ENCODE measurements at regions not wholly inside any gene's neighbourhood (a gene's known extent, or its start where the extent isn't known, plus 50 kb on each side); places are given as distances from the start of the nearest gene placed in this dataset.

- H3K36me3 ChIP-seq (replicated peaks in 1 of 2; ENCODE audit: control insufficient read depth in 1 of 2, insufficient read depth in 2 of 2, low read length in 2 of 2): no peaks in the 10 kb centered on the region
- H3K27ac ChIP-seq (ENCODE audit: extremely low read length, insufficient read depth, low read length): no peak overlapping the region
- no TSS peak for BruUV-seq (replicated peaks)
- no peaks in the 10 kb centered on the region for H3K27me3 ChIP-seq (ENCODE audit: control insufficient read depth in 1 of 2, insufficient read depth in 2 of 2, low read length in 2 of 2)
- TF ChIP-seq RFXANK (CRISPR knock-in tag; IDR thresholded peaks at IDR 0.05) (no peak), AGO2 (optimal IDR thresholded peaks at IDR 0.05; ENCODE audit: low read depth, low read length) (no peak), CCAR2 (optimal IDR thresholded peaks at IDR 0.05; ENCODE audit: low read depth, low read length) (no peak), GATAD2A (CRISPR knock-in tag; IDR thresholded peaks at IDR 0.05) (no peak), ZNF383 (CRISPR knock-in tag; IDR thresholded peaks at IDR 0.05; ENCODE audit: borderline replicate concordance) (no peak), IRF2 (CRISPR knock-in tag; IDR thresholded peaks at IDR 0.05) (no peak), ZNF776 (CRISPR knock-in tag; IDR thresholded peaks at IDR 0.05) (no peak)
- TF ChIP-seq, protein P1, sequence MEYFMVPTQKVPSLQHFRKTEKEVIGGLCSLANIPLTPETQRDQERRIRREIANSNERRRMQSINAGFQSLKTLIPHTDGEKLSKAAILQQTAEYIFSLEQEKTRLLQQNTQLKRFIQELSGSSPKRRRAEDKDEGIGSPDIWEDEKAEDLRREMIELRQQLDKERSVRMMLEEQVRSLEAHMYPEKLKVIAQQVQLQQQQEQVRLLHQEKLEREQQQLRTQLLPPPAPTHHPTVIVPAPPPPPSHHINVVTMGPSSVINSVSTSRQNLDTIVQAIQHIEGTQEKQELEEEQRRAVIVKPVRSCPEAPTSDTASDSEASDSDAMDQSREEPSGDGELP (IDR thresholded peaks at IDR 0.05; ENCODE audit: borderline replicate concordance, low read depth): no peak
- ChIA-PET CTCF (ENCODE audit: low intra/inter-chr PET ratio, low total read pairs) (no interaction called here), POLR2A (no interaction called here)
- no peak overlapping the region for H3K4me2 ChIP-seq (ENCODE audit: low read depth, low read length)
- intact Hi-C loops (cut with micrococcal nuclease; ENCODE audit: unreplicated experiment): no loop called here
- DNase-seq (ENCODE audit: low spot score) (no peak), FAIRE-seq (no peak), ATAC-seq (no peak)
- H3K4me1 ChIP-seq (ENCODE audit: insufficient read depth, low read length): no peaks in the 10 kb centered on the region
- H4K20me1 ChIP-seq (ENCODE audit: insufficient read depth, low read length): no peaks in the 10 kb centered on the region
- WGBS (ENCODE audit: low lambda C conversion rate): 0% methylated on average over 1 of the region's 1 CpG
- H3K79me2 ChIP-seq (ENCODE audit: insufficient read depth, low read length): no peaks in the 10 kb centered on the region
- H2AFZ ChIP-seq (ENCODE audit: low read length): no peak overlapping the region
- H3K4me3 ChIP-seq (replicated peaks in 1 of 3; ENCODE audit: insufficient read depth in 1 of 3, low read depth in 2 of 3, low read length in 3 of 3): no peak overlapping the region
- in situ Hi-C loops (cut with HindIII; ENCODE audit: extremely low pct_ligation_motif_present, low pct_unique_long_range_greater_than_20kb): no loop called here
- H3K9ac ChIP-seq (ENCODE audit: insufficient read depth, low read depth, low read length): no peak overlapping the region
- H3K9me3 ChIP-seq (ENCODE audit: low read length): no peaks in the 10 kb centered on the region
These were observed 138.4 kb upstream of the LHX8 start for GRCh38 chr1:74995821-74996220.

- Histone ChIP-seq H3K36me3 (replicated peaks in 1 of 2; ENCODE audit: control insufficient read depth in 1 of 2, insufficient read depth in 2 of 2, low read length in 2 of 2) (no peaks in the 10 kb centered on the region), H3K4me3 (replicated peaks in 1 of 3; ENCODE audit: insufficient read depth in 1 of 3, low read depth in 2 of 3, low read length in 3 of 3) (no peak overlapping the region), H3K4me1 (ENCODE audit: insufficient read depth, low read length) (no peaks in the 10 kb centered on the region), H3K27me3 (ENCODE audit: control insufficient read depth in 1 of 2, insufficient read depth in 2 of 2, low read length in 2 of 2) (no peaks in the 10 kb centered on the region), H4K20me1 (ENCODE audit: insufficient read depth, low read length) (no peaks in the 10 kb centered on the region), H3K4me2 (ENCODE audit: low read depth, low read length) (no peak overlapping the region), H2AFZ (ENCODE audit: low read length) (no peak overlapping the region), H3K9ac (ENCODE audit: insufficient read depth, low read depth, low read length) (no peak overlapping the region), H3K27ac (ENCODE audit: extremely low read length, insufficient read depth, low read length) (no peak overlapping the region), H3K79me2 (ENCODE audit: insufficient read depth, low read length) (no peaks in the 10 kb centered on the region), H3K9me3 (ENCODE audit: low read length) (no peaks in the 10 kb centered on the region)
- FAIRE-seq (no peak), DNase-seq (ENCODE audit: low spot score) (no peak), ATAC-seq (no peak)
- intact Hi-C loops (cut with micrococcal nuclease; ENCODE audit: unreplicated experiment) (no loop called here), in situ Hi-C loops (cut with HindIII; ENCODE audit: extremely low pct_ligation_motif_present, low pct_unique_long_range_greater_than_20kb) (no loop called here)
- CTCF ChIA-PET (ENCODE audit: low intra/inter-chr PET ratio, low total read pairs): no interaction called here
- POLR2A ChIA-PET: no interaction called here
- WGBS (ENCODE audit: low lambda C conversion rate): 0% methylated on average over 2 of the region's 2 CpGs
- no TSS peak for BruUV-seq (replicated peaks)
- TF ChIP-seq FOXO1 (CRISPR knock-in tag; IDR thresholded peaks at IDR 0.05) (no peak), IRF1 (CRISPR knock-in tag; IDR thresholded peaks at IDR 0.05; ENCODE audit: low read depth) (no peak), ZNF883 (CRISPR knock-in tag; IDR thresholded peaks at IDR 0.05; ENCODE audit: not compliant biosample characterization) (no peak), EZH2 (conservative IDR thresholded peaks at IDR 0.05; ENCODE audit: low read depth, low read length) (no peak), NR2C2 (CRISPR knock-in tag; IDR thresholded peaks at IDR 0.05; ENCODE audit: borderline replicate concordance) (no peak), ZNF709 (CRISPR knock-in tag; IDR thresholded peaks at IDR 0.05) (no peak), ARNTL (CRISPR knock-in tag; IDR thresholded peaks at IDR 0.05) (no peak), ZNF232 (CRISPR knock-in tag; IDR thresholded peaks at IDR 0.05; ENCODE audit: borderline replicate concordance) (no peak), MAFG (CRISPR knock-in tag; IDR thresholded peaks at IDR 0.05) (no peak), SSRP1 (CRISPR knock-in tag; IDR thresholded peaks at IDR 0.05) (no peak)
- TF ChIP-seq, protein P2, sequence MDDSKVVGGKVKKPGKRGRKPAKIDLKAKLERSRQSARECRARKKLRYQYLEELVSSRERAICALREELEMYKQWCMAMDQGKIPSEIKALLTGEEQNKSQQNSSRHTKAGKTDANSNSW (CRISPR knock-in tag; IDR thresholded peaks at IDR 0.05; ENCODE audit: borderline replicate concordance): no peak
- TF ChIP-seq, protein P3, sequence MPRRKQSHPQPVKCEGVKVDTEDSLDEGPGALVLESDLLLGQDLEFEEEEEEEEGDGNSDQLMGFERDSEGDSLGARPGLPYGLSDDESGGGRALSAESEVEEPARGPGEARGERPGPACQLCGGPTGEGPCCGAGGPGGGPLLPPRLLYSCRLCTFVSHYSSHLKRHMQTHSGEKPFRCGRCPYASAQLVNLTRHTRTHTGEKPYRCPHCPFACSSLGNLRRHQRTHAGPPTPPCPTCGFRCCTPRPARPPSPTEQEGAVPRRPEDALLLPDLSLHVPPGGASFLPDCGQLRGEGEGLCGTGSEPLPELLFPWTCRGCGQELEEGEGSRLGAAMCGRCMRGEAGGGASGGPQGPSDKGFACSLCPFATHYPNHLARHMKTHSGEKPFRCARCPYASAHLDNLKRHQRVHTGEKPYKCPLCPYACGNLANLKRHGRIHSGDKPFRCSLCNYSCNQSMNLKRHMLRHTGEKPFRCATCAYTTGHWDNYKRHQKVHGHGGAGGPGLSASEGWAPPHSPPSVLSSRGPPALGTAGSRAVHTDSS (CRISPR knock-in tag; conservative IDR thresholded peaks at IDR 0.05): no peak
These were observed 123.6 kb upstream of the LHX8 start for GRCh38 chr1:75010547-75010946.
